ENCODE measurements at regions not wholly inside any gene's neighbourhood (a gene's known extent, or its start where the extent isn't known, plus 50 kb on each side); places are given as distances from the start of the nearest gene placed in this dataset.
A peak's percentile ranks its signal among the peaks of the same experiment; 100 is the strongest.

DNA sequence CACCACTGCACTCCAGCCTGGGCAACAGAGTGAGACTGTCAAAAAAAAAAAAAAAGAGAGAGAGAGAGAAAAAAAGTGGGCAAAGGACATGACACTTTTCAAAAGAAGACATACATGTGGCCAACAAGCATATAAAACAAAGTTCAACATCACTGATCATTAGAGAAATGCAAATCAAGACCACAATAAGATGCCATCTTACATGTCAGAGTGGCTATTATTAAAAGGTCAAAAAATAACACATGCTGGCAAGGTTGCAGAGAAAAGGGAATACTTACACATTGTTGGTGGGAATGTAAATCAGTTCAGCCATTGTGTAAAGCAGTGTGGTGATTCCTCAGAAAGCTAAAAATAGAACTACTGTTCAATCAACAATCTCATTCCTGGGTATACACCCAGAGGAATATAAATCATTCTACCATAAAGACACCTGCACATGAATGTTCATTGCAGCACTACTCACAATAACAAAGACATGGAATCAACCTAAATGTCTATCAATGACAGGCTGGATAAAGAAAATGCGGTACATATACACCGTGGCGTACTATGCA lies 94.9 kb upstream of the TRIM2 start:
- H3K36me3 Mint-ChIP-seq, result peaks cover 6% of the 10 kb centered on the region
- no peak overlapping the region for H3K27ac ChIP-seq (ENCODE audit: insufficient read depth, low read length, poor library complexity, severe bottlenecking)
- H3K4me1 ChIP-seq (ENCODE audit: control insufficient read depth, insufficient read depth, low read length, poor library complexity, severe bottlenecking), result peaks cover 12% of the 10 kb centered on the region
- H3K9me3 ChIP-seq (ENCODE audit: control insufficient read depth in 2 of 2, low read length in 2 of 2), result peaks cover 0 to 6% of the 10 kb centered on the region in 2 experiments
- no peak overlapping the region for H3K4me3 ChIP-seq (ENCODE audit: low read depth, low read length)
- DNase-seq, result no peak
- H3K4me1 Mint-ChIP-seq, result peaks cover 0 to 2% (median 0%) of the 10 kb centered on the region in 4 donors
- peaks cover 0 to 16% (median 4%) of the 10 kb centered on the region in 7 donors for H3K9me3 Mint-ChIP-seq
- H3K4me3 Mint-ChIP-seq, result no peak overlapping the region
- peak overlapping the region in 1 of 3 donors; percentile 87 for H3K27ac Mint-ChIP-seq
- H3K27me3 ChIP-seq (ENCODE audit: control insufficient read depth, insufficient read depth, low read length), result peaks cover 6% of the 10 kb centered on the region
- ATAC-seq (ENCODE audit: low read depth in 2 of 2), result no peak
- H3K27me3 Mint-ChIP-seq, result peaks cover 22% of the 10 kb centered on the region
- H3K36me3 ChIP-seq (ENCODE audit: control insufficient read depth, insufficient read depth, low read length), result no peaks in the 10 kb centered on the region

DNA sequence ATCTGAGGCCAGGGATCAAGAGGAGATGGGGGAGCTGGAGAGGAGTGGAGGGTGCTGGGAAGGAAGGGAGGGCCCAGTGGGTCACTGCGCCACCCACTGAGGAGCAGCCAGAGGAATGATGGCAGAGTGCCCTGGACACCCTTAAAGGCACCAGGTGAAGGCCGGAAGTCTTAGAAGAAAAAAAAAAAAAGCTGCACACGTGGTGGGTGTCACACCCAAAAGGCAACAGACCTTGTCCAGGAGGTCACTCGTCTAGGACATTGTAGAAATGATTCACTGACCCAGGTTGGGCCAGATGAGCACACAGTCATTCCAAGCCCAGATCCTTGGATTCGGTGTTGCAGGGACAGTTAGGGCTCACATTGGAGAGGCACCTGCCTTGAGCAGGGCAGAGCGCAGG lies 93.5 kb upstream of the TRIM2 start:
- no peak overlapping the region for H3K4me3 ChIP-seq (ENCODE audit: low read depth, low read length)
- no peak for DNase-seq
- peaks cover 0 to 4% (median 3%) of the 10 kb centered on the region in 4 donors for H3K4me1 Mint-ChIP-seq
- no peaks in the 10 kb centered on the region for H3K36me3 ChIP-seq (ENCODE audit: control insufficient read depth, insufficient read depth, low read length)
- no peak overlapping the region for H3K4me3 Mint-ChIP-seq
- H3K27ac ChIP-seq (ENCODE audit: insufficient read depth, low read length, poor library complexity, severe bottlenecking), result no peak overlapping the region
- peak overlapping the region in 2 of 3 donors; percentile 66 to 70 for H3K27ac Mint-ChIP-seq
- peaks cover 6% of the 10 kb centered on the region for H3K36me3 Mint-ChIP-seq
- H3K27me3 Mint-ChIP-seq, result peaks cover 13% of the 10 kb centered on the region
- H3K4me1 ChIP-seq (ENCODE audit: control insufficient read depth, insufficient read depth, low read length, poor library complexity, severe bottlenecking), result peaks cover 26% of the 10 kb centered on the region
- H3K9me3 ChIP-seq (ENCODE audit: control insufficient read depth in 2 of 2, low read length in 2 of 2), result no peaks in the 10 kb centered on the region
- H3K27me3 ChIP-seq (ENCODE audit: control insufficient read depth, insufficient read depth, low read length), result no peaks in the 10 kb centered on the region
- no peak for ATAC-seq (ENCODE audit: low read depth in 2 of 2)
- H3K9me3 Mint-ChIP-seq, result peaks cover 0 to 8% (median 2%) of the 10 kb centered on the region in 7 donors

DNA sequence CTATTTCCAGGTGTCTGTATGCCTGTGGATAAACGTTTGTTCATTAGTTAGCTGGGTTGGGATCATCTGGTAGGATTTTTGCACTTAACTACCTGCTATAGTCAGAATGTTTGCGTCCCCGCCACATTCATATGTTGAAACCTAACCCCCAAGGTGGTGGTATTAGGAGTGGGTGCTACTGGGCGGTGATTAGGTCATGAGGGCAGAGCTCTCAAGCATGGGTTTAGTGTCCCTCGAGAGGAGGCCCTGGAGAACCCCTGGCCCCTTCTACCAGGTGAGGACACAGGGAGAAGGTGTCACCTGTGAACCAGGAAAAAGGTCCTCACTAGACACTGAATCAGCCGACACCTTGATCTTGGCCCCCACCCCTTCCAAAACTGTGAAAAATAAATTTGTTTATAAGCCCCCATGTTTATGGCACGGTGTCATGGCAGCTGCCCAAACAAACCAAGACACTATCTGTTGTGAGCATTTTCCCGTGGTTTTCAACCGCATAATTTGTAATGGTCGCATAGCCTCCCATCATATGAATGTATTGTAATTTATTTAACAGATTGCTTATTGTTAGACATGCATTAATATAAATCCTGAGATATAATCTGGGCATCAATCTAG lies 92.7 kb upstream of the TRIM2 start:
- Mint-ChIP-seq H3K27me3 (peaks cover 9% of the 10 kb centered on the region), H3K4me1 (peaks cover 0 to 11% (median 5%) of the 10 kb centered on the region in 4 donors), H3K27ac (peak overlapping the region in 2 of 3 donors; percentile 13 to 28), H3K4me3 (no peak overlapping the region), H3K9me3 (peaks cover 0 to 2% (median 0%) of the 10 kb centered on the region in 7 donors), H3K36me3 (no peaks in the 10 kb centered on the region)
- Histone ChIP-seq H3K9me3 (ENCODE audit: control insufficient read depth in 2 of 2, low read length in 2 of 2) (no peaks in the 10 kb centered on the region), H3K27me3 (ENCODE audit: control insufficient read depth, insufficient read depth, low read length) (no peaks in the 10 kb centered on the region), H3K36me3 (ENCODE audit: control insufficient read depth, insufficient read depth, low read length) (no peaks in the 10 kb centered on the region), H3K4me3 (ENCODE audit: low read depth, low read length) (no peak overlapping the region), H3K4me1 (ENCODE audit: control insufficient read depth, insufficient read depth, low read length, poor library complexity, severe bottlenecking) (peaks cover 34% of the 10 kb centered on the region), H3K27ac (ENCODE audit: insufficient read depth, low read length, poor library complexity, severe bottlenecking) (no peak overlapping the region)
- no peak for ATAC-seq (ENCODE audit: low read depth in 2 of 2)
- no peak for DNase-seq

DNA sequence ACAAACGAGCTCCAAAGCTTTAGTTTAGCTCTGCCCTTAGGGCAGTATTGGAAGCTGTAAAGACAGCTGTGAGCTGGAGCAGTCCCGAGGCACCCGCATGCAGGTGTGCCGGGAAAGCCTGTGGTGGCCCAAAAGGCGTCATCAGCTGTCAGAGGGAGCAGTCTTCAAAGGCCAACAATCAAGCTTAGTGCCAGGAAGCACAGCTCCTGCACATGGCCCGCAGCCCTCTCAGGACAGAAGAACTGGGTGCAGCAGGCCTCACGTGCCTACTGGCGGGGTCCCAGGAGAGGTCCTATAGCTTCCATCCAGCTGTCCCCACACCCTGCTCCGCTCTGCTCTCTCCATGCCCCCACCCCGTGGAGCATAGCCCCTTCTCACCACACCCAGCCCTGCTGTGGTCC lies 92.2 kb upstream of the TRIM2 start:
- Histone ChIP-seq H3K9me3 (ENCODE audit: control insufficient read depth in 2 of 2, low read length in 2 of 2) (no peaks in the 10 kb centered on the region), H3K4me1 (ENCODE audit: control insufficient read depth, insufficient read depth, low read length, poor library complexity, severe bottlenecking) (peaks cover 39% of the 10 kb centered on the region), H3K36me3 (ENCODE audit: control insufficient read depth, insufficient read depth, low read length) (no peaks in the 10 kb centered on the region), H3K27me3 (ENCODE audit: control insufficient read depth, insufficient read depth, low read length) (no peaks in the 10 kb centered on the region), H3K27ac (ENCODE audit: insufficient read depth, low read length, poor library complexity, severe bottlenecking) (no peak overlapping the region), H3K4me3 (ENCODE audit: low read depth, low read length) (no peak overlapping the region)
- peaks cover 0 to 2% (median 0%) of the 10 kb centered on the region in 7 donors for H3K9me3 Mint-ChIP-seq
- peaks cover 0 to 15% (median 8%) of the 10 kb centered on the region in 4 donors for H3K4me1 Mint-ChIP-seq
- peak overlapping the region in 1 of 4 donors; percentile 2 for H3K4me3 Mint-ChIP-seq
- DNase-seq (peak in 2 of 3 donors; percentile 12 to 23), ATAC-seq (ENCODE audit: low read depth in 2 of 2) (no peak)
- H3K36me3 Mint-ChIP-seq, result no peaks in the 10 kb centered on the region
- peaks cover 9% of the 10 kb centered on the region for H3K27me3 Mint-ChIP-seq
- no peak overlapping the region for H3K27ac Mint-ChIP-seq

DNA sequence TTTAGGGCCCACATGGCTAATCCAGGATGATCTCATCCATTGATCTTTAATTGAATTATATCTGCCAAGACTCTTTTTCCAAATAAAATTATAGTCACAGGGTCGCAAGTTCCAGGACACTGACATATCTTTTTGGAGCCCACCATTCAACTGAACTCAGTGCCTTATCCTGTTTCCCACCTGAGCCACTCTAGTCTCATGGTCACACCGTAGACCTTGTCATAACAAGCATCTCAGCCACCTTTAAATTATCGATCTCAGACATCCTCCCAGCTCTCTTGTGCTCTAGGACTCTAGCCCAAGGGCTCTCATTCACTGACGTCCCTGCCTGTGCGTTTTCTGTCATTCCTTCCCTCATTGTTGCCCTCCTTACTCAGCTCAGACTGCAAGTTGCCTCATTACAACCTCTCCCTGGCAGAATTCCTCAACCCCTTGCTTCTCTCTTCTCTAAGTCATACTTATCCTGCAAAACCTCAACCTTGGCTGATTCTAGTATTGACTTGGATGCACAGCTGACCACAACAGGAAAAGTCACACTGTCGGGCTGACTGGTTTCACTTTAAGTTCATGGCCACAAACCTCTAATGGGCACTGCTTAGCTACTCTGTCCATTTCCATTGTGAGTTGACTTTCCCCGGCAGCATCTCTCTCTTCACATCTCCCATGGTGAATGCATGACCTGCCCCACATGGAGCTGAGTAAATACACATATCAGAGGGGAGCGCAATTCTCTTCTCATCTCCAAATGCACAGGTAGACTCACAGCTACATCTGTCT lies 91.0 kb upstream of the TRIM2 start:
- Histone ChIP-seq H3K4me1 (ENCODE audit: control insufficient read depth, insufficient read depth, low read length, poor library complexity, severe bottlenecking) (peaks cover 41% of the 10 kb centered on the region), H3K27me3 (ENCODE audit: control insufficient read depth, insufficient read depth, low read length) (no peaks in the 10 kb centered on the region), H3K27ac (ENCODE audit: insufficient read depth, low read length, poor library complexity, severe bottlenecking) (no peak overlapping the region), H3K9me3 (ENCODE audit: control insufficient read depth in 2 of 2, low read length in 2 of 2) (no peaks in the 10 kb centered on the region), H3K4me3 (ENCODE audit: low read depth, low read length) (peak overlapping the region; percentile 34), H3K36me3 (ENCODE audit: control insufficient read depth, insufficient read depth, low read length) (no peaks in the 10 kb centered on the region)
- peak in 1 of 3 donors; percentile 26 for DNase-seq
- no peaks in the 10 kb centered on the region for H3K36me3 Mint-ChIP-seq
- no peak overlapping the region for H3K4me3 Mint-ChIP-seq
- no peak overlapping the region for H3K27ac Mint-ChIP-seq
- no peaks in the 10 kb centered on the region for H3K27me3 Mint-ChIP-seq
- no peak for ATAC-seq (ENCODE audit: low read depth in 2 of 2)
- H3K4me1 Mint-ChIP-seq, result peaks cover 0 to 21% (median 10%) of the 10 kb centered on the region in 4 donors
- no peaks in the 10 kb centered on the region for H3K9me3 Mint-ChIP-seq

DNA sequence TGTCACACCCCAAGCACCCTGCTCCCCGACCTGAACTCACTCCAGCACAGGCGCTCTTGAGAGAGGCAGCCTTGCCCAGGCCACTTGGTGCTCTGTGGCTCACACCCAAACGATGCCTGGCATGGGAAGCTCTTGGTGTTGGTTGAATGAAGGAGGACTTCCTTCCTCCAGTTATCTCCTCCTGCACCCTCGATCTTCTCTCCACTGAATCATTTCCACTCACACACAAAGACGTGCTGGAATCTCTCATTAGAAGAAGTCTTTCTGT lies 90.5 kb upstream of the TRIM2 start:
- H3K36me3 Mint-ChIP-seq, result no peaks in the 10 kb centered on the region
- H3K27me3 Mint-ChIP-seq, result no peaks in the 10 kb centered on the region
- DNase-seq, result peak in 1 of 3 donors; percentile 7
- peaks cover 0 to 21% (median 10%) of the 10 kb centered on the region in 4 donors for H3K4me1 Mint-ChIP-seq
- no peak for ATAC-seq (ENCODE audit: low read depth in 2 of 2)
- Histone ChIP-seq H3K9me3 (ENCODE audit: control insufficient read depth in 2 of 2, low read length in 2 of 2) (no peaks in the 10 kb centered on the region), H3K36me3 (ENCODE audit: control insufficient read depth, insufficient read depth, low read length) (no peaks in the 10 kb centered on the region), H3K27ac (ENCODE audit: insufficient read depth, low read length, poor library complexity, severe bottlenecking) (no peak overlapping the region), H3K4me1 (ENCODE audit: control insufficient read depth, insufficient read depth, low read length, poor library complexity, severe bottlenecking) (peaks cover 41% of the 10 kb centered on the region), H3K4me3 (ENCODE audit: low read depth, low read length) (no peak overlapping the region), H3K27me3 (ENCODE audit: control insufficient read depth, insufficient read depth, low read length) (no peaks in the 10 kb centered on the region)
- H3K9me3 Mint-ChIP-seq, result no peaks in the 10 kb centered on the region
- no peak overlapping the region for H3K27ac Mint-ChIP-seq
- H3K4me3 Mint-ChIP-seq, result no peak overlapping the region

DNA sequence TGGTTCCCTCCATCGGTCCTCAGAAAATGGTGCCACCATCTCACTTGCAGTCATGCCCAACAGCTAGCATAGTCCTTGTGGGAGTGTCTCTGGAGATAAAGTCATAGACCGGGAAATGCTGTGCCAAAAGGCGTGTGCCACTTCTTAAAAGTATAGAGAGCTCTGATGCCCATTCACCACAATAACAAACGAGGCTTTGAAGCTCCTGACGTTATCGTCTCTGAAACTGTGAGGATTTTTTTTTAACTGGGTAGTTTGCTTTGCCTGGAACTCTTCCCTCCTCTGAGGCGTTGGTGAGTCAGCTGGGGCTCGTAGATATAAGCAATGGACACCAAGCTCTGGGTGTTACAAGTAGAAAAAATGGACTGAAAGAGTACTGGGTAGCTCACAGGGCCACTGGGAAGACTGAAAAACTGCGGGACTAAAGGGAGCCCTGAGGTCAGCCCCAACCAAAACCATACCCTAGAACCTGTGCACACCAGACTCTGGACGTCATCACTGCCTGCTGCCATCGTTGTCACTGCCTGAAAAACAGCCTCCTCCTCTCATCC lies 89.4 kb upstream of the TRIM2 start:
- H3K27me3 Mint-ChIP-seq, result no peaks in the 10 kb centered on the region
- H3K36me3 ChIP-seq (ENCODE audit: control insufficient read depth, insufficient read depth, low read length), result no peaks in the 10 kb centered on the region
- DNase-seq (peak; percentile 21 to 80 (median 75)), ATAC-seq (ENCODE audit: low read depth in 2 of 2) (peak; percentile 62 to 67)
- peak overlapping the region in 2 of 4 donors; percentile 38 to 82 for H3K4me3 Mint-ChIP-seq
- H3K4me3 ChIP-seq (ENCODE audit: low read depth, low read length), result peak overlapping the region; percentile 63
- peak overlapping the region; percentile 83 for H3K27ac ChIP-seq (ENCODE audit: insufficient read depth, low read length, poor library complexity, severe bottlenecking)
- H3K4me1 ChIP-seq (ENCODE audit: control insufficient read depth, insufficient read depth, low read length, poor library complexity, severe bottlenecking), result peaks cover 41% of the 10 kb centered on the region
- no peaks in the 10 kb centered on the region for H3K9me3 Mint-ChIP-seq
- H3K36me3 Mint-ChIP-seq, result no peaks in the 10 kb centered on the region
- peaks cover 0 to 21% (median 9%) of the 10 kb centered on the region in 4 donors for H3K4me1 Mint-ChIP-seq
- no peak overlapping the region for H3K27ac Mint-ChIP-seq
- no peaks in the 10 kb centered on the region for H3K9me3 ChIP-seq (ENCODE audit: control insufficient read depth in 2 of 2, low read length in 2 of 2)
- no peaks in the 10 kb centered on the region for H3K27me3 ChIP-seq (ENCODE audit: control insufficient read depth, insufficient read depth, low read length)
